ENCODE measurements at regions not wholly inside any gene's neighbourhood (a gene's known extent, or its start where the extent isn't known, plus 50 kb on each side); places are given as distances from the start of the nearest gene placed in this dataset.

DNA sequence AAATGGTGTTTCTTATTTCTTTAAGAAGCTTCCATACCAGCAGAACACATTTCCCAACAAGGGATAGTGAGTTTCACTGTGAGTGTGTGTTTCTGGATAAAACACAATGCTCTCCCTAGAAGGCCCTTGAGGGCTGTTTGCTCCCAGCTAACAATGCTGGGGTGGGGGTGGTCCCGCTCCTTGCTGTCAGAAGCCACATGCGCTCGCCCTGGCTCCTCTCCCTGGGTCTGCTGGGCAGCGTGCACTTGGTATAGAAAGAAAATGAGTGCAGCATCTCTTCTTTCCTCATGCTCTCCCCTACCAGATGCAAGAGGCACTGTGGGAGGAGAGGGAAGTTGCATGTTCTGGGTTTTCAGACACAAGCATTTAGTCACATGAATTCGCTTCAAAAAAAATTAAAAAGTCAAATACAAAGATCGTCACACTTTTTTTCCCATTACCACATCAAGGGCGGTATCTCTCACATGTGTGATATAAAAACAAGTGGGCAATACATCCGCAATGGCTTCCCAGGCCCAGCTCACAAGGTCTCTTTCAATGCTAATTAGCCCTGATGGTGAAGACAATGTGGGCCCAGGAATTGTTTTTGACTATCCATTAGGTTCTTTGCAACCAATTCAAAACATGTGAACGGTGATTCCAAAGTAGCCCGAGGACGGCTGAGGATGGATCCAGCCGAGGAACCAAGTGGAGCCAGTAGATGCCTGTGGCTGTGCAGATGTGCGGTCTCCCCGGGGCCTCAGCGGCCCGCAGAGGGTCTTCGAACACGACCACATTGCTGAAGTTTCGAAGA lies 603.6 kb downstream of the IRX1 start:
- H3K4me3 ChIP-seq = no peak overlapping the region
- no peaks in the 10 kb centered on the region for H3K27me3 ChIP-seq
- TF ChIP-seq, protein P1, sequence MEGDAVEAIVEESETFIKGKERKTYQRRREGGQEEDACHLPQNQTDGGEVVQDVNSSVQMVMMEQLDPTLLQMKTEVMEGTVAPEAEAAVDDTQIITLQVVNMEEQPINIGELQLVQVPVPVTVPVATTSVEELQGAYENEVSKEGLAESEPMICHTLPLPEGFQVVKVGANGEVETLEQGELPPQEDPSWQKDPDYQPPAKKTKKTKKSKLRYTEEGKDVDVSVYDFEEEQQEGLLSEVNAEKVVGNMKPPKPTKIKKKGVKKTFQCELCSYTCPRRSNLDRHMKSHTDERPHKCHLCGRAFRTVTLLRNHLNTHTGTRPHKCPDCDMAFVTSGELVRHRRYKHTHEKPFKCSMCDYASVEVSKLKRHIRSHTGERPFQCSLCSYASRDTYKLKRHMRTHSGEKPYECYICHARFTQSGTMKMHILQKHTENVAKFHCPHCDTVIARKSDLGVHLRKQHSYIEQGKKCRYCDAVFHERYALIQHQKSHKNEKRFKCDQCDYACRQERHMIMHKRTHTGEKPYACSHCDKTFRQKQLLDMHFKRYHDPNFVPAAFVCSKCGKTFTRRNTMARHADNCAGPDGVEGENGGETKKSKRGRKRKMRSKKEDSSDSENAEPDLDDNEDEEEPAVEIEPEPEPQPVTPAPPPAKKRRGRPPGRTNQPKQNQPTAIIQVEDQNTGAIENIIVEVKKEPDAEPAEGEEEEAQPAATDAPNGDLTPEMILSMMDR (IDR thresholded peaks at IDR 0.05) = no peak
- TF ChIP-seq POLR2A (IDR thresholded peaks at IDR 0.05) = no peak
- H3K9me3 ChIP-seq = no peaks in the 10 kb centered on the region
- DNase-seq = no peak
- no peaks in the 10 kb centered on the region for H3K36me3 ChIP-seq
- H3K27ac ChIP-seq = no peak overlapping the region
- H3K4me1 ChIP-seq = no peaks in the 10 kb centered on the region

DNA sequence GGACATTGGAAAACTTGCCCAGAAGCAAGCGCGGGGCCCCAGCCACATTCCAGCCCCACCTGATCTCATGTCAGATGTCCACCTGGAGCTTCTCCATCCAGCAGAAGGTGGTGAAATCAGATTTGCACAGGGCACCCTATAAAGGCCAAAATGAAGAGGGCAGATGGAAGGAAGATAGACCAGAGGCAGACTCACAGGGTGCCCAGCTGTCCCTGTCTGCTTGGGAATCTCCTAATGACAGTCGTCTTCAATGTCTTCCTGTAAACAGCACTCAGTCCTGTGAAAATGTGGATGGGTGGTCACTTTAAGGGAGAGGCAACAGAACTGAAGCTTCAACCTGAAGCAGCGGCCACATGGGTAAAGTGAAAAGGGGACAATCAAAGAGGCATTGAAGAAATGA lies 607.5 kb downstream of the IRX1 start:
- no peak for DNase-seq

DNA sequence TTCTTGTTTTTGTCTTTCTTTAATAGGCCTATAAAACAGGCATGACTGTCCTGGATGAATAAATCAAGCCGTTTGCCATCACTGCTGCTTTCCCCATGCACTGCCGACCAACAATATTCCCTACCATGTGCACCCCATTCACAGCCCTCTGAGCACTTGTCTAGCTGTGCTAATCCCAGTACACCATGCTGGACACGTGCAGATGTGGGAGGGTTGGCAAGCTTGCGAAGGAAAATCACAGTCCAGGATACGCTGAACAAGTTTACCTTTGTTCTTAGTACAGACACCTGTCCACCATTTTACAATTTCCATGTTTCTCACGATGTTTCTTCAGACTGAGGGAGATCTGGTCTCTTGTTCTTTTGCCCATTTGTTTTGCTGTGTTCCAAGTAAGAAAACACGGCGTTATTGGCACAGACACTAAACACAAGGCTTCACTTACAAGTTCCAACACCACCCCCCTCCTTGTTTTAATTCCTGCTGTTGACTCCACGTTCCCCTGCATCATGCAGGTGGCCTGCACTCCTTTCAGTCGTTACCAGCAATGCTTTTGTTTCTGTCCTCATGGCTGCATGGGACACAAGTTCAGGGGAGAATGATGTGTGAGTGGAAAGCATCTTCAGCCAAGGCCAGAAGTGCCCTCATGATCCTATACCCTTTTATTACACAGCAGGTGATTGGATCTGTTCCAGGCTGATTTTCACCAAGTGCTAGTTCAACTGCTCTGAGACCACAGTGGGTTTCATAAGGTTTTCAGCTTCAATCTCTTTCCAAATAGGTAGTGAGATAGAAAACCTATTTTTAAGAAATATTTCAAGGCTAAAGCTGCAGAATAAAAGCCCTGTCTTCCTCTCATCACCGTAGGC lies 608.9 kb downstream of the IRX1 start:
- Histone ChIP-seq H3K4me1 (no peaks in the 10 kb centered on the region), H3K27me3 (no peaks in the 10 kb centered on the region), H3K9me3 (no peaks in the 10 kb centered on the region), H3K27ac (no peak overlapping the region), H3K36me3 (no peaks in the 10 kb centered on the region), H3K4me3 (no peak overlapping the region)
- TF ChIP-seq, protein P1 (IDR thresholded peaks at IDR 0.05) = no peak
- TF ChIP-seq POLR2A (IDR thresholded peaks at IDR 0.05) = no peak
- DNase-seq = no peak

More for the DNA sequence above, 607.5 kb downstream of the IRX1 start:
- TF ChIP-seq, protein P1 (IDR thresholded peaks at IDR 0.05) = no peak
- TF ChIP-seq POLR2A (IDR thresholded peaks at IDR 0.05) = no peak
- H3K4me1 ChIP-seq = no peaks in the 10 kb centered on the region
- H3K4me3 ChIP-seq = no peak overlapping the region
- no peak overlapping the region for H3K27ac ChIP-seq
- no peaks in the 10 kb centered on the region for H3K9me3 ChIP-seq
- H3K36me3 ChIP-seq = no peaks in the 10 kb centered on the region
- H3K27me3 ChIP-seq = no peaks in the 10 kb centered on the region

DNA sequence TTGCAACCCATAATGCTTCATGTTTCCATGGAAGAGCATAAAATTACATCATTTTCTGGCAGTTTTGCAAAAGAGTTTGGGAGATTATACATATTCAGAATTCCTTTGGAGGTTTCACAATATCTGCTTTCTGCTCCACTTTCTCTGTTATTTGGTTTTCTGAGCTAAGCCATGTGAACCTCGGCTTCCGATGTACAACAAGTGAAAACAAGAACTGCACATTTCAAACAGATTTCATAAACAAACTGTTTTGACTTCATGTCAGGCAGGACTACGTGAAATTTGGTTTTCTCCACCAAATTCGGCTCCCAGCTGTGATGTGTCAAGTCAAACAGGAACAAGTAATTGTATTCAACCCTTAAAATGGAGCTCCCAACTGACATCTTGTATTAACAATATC lies 609.8 kb downstream of the IRX1 start:
- DNase-seq = no peak
- no peak overlapping the region for H3K4me3 ChIP-seq
- H3K27ac ChIP-seq = peak overlapping the region in 1 of 4 donors; percentile 26
- H3K4me1 ChIP-seq = no peaks in the 10 kb centered on the region
- no peaks in the 10 kb centered on the region for H3K27me3 ChIP-seq
- no peaks in the 10 kb centered on the region for H3K9me3 ChIP-seq
- H3K36me3 ChIP-seq = no peaks in the 10 kb centered on the region
- no peak for TF ChIP-seq POLR2A (IDR thresholded peaks at IDR 0.05)
- TF ChIP-seq, protein P1 (IDR thresholded peaks at IDR 0.05) = no peak

DNA sequence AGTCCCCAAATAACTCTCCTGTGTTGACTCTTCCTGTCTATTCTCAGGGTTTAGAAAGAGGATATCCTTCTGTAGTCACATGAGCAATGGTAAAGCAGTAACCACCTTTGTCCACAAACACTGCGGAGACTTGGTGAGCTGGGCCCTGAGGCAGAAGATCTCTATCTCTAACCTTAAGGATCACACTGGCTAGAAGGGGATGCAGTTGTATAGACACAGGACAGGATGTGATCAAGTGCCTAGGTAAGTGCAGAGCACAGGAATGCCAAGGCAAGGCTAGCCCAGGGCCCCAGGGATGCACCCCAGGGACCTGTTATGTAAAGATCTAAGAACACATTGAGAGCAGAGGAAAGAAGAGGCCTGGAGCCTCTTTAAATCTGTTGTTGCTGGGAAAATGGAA lies 610.5 kb downstream of the IRX1 start:
- Histone ChIP-seq H3K4me1 (no peaks in the 10 kb centered on the region), H3K27me3 (no peaks in the 10 kb centered on the region), H3K4me3 (no peak overlapping the region), H3K27ac (no peak overlapping the region), H3K9me3 (no peaks in the 10 kb centered on the region), H3K36me3 (no peaks in the 10 kb centered on the region)
- TF ChIP-seq POLR2A (IDR thresholded peaks at IDR 0.05) = no peak
- TF ChIP-seq, protein P1 (IDR thresholded peaks at IDR 0.05) = no peak
- no peak for DNase-seq

All from Peyer's patch (tissue), 4 donors.